GM19328 (cell line): ENCODE measurements at regions not wholly inside any gene's neighbourhood (a gene's known extent, or its start where the extent isn't known, plus 50 kb on each side); places are given as distances from the start of the nearest gene placed in this dataset.

ENCODE experiments used
- ATAC-seq: cut with Tn5 transposase; IDR thresholded peaks from one replicate; pipeline ENCODE4 v1.9.1; 2021; ENCODE audit warnings: mild to moderate bottlenecking, moderate library complexity; ENCODE audit not compliant: unreplicated experiment

DNA sequence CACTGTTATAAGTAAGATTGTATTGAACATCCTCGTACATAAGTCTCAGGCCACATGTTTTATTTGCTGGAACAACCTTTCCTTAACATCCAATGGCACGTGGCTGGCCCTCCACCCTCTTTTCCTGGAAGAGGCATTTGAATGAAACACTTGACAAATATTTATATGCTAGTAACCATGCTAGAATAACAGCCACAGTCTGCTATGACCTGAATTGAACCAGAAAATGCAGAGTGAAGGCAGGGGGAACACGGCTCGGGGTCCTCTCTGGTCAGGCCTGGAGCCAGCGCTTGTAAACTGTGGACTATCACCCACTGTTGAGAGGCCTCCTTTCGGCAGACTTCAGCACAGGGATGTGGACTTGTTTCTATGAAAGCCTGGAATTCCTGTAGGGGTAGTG, 198.2 kb upstream of the COPS8 start:
- no peak for ATAC-seq

DNA sequence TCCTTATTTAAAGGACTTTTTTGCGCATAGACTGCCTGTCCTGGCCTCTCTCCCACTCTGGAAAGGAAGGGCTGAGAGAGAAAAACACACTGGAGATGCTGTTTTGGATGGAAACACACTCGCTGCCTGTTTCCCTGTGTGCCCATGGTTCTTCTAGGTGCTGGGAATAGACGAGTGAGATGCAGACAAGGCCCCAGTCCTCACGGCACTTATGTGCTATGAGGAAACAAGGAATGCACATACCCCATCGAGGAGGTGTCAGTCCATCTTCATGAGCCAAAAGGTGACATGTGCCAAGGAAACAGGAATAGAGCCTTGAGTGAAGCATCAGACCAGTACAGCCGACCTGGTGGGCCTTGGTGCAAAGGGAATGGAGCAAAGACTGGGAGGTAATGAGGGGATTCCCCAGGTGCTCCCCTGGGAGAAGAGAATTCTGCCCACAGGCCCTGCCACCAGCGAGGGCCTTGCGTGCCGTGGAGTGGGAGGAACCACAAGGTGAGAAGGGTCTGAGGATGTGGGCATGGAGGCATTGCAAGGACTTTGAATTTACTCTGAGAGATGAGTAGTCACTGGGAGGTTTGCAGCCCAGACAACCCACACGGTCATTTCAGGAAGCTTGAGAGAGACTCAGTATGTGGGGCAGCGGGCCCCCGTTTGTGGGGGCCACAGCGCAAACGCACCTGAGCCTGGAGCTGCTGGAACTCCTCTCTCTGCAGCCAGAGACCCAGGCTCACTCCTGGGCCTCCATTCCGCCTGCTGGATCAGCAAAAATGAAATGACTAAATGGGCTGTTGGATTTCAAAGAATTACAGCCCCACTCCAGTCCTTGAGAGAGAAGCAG, 197.5 kb upstream of the COPS8 start:
- no peak for ATAC-seq

DNA sequence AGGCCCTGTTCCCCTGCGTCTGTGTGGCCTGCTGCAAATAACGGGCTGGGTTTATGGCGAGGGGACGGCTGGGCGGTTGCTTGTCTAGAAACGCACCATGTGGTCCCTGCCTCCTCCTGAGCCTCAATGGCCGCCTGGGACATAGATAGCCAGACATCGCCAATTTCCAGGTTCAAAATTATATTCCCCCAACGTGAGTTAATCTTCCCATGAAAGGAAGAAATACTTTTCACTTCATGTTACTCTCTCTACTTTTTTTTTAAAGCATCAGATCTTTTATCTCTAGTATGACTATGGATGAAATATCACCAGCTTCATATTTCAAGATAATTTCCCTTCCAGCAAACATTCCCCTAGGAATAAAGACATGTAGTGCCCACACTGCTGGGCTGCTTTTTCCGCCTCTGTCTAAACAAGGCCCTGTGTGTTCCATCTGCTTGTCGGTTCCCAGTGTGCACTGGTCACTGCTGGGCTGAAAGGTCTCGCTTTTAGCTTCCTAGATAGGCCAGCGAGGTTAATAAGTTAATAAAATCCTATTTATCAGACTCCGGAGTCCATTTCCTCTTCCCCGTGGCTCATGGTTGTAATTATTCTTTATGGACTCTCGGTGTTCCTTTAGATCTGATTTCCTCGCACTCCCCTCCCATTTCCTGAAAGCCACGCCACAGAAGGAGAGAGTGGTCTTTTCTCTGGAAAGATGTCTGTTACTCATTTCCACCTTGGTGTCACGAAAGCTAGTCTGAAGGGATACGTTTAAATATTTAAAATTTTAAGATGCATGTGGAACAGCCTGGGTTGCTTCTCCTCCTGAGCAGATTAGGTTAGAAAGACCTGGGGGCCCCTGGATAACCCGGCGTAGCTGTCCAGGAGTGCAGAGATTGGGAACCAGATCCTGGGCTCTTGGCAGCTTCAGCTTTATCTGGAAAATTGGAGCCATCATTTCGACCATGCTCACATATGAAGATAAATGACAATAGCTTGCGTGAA, 196.6 kb upstream of the COPS8 start:
- no peak for ATAC-seq

DNA sequence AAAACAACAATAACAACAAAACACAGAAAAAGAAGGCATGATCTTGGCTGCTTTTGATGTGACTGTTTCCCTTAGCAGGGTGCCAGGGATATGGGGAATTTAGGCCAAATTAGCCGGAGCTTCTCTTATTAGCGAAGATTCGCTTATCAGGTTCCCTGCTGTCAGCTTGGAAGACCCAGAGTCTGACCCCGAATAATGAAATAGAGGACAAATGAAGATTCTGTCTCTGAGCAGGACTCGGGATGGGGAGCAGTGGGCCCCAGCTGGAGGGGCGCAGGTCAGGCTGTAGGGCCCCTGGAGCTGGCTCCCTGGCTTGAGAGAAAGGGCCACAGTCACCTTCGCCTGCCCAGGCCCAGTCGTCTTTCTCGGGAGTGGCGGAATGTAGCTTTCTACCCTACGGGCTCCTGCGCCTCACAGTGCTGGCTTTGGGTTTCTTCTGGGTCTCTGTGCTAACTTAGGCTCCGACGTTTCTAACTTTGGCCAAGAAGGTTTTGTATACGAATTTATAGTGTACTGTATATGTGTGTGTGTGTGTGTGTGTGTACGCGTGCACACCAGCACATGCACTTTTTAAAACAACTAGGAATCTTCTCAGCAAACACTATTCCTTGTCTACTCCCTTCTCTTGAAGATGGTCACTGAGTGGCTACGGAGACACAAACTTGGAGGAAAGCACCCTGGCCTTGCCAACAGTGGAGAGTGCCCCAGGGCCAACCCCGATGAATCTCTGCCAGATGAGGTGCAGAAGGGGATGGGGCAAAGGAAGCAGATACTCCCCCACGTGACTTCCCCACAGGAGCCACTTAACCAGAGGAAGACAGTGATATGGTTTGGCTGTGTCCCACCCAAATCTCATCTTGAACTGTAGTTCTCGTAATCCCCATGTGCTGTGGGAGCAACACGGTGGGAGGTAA, 195.6 kb upstream of the COPS8 start:
- no peak for ATAC-seq

DNA sequence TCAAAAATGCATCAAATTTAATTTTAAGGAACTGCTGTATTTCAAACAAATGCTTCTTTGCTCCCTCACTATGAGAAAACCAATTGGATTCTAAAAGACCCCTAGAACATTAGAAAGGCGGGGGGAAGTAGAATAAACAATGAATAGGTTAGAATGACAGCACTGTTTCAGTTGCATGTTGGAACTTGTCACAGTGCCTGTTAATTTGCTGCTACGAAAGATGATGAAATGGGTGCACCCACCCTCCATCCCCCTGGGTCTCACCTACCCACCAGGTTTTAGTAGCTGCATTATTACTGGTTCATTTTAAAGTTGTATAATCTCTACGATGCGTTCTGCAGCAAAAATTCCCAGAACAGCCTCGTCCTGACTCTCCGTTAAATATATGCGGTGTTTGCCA, 193.0 kb upstream of the COPS8 start:
- ATAC-seq: no peak

DNA sequence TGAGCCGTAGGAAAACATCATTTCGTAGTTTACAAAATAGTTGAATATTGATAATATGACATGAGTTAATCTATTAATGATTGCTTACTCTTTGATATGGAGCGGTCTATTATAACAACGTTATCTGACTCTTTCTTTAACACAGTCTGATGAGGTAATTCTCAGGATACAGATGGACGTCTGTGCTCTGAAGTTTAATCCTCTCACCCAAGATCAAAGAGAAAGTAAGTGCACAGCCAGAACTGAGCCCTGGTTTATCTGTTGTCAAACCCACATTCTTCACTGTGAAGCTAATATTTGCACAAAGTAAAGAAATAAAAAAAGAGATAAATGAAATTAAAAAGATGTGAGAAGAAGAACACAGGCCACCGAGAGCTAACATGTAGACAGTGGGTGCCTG, 190.9 kb upstream of the COPS8 start:
- no peak for ATAC-seq

DNA sequence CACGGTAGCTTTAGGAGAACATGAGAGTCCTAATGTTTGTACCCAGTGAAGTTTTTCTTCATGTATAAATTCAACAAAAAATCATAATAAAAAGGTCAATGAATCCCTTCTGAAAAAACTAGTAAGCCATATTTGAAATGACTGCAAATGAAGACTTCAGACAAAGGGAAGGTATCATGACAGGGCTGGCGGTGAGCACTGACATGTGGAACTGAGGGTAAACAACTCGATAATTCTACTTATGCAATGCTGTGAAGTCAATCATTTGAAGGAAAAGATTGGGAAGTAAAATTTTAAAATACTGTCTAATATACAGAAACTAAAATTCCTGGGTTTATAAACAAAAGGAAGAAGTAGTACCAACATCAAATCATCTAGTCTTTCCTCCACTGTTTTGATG, 190.2 kb upstream of the COPS8 start:
- ATAC-seq: no peak

DNA sequence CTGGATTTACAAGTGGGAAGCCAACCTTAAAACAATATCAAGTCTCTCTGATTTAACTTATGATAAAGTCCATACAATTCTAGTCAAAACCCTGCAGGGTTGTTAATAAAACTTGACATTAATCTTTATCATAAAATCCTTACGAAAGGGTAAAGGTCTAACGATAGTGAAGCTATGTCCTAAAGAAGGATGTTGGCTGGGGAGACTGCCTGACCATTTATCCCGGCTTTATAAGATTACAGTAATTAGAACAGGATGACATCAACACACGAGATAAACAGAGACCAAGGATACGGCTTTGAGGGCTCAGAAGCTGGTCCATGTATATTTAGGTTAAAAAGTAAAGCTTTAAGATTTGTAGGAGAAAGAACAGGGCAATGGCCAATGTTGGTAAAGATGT, 189.0 kb upstream of the COPS8 start:
- ATAC-seq: no peak

DNA sequence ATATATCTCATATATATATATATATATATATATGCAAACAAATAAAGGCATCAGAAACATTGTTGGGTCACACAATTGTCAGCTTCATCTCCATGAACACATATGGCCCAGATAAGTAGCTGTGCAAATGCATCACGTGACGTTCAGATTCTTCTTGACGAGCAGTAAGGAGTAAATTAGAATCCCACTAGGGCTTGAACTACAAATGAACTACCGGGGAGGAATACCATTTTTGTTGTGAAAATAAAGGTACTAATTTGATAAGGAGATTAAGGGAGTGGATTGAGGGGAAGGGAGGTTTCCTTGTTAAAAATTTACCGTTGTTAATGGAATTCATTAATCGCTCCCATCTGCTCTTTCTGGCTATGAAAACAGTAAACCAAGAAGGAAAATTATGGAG, 186.5 kb upstream of the COPS8 start:
- no peak for ATAC-seq

DNA sequence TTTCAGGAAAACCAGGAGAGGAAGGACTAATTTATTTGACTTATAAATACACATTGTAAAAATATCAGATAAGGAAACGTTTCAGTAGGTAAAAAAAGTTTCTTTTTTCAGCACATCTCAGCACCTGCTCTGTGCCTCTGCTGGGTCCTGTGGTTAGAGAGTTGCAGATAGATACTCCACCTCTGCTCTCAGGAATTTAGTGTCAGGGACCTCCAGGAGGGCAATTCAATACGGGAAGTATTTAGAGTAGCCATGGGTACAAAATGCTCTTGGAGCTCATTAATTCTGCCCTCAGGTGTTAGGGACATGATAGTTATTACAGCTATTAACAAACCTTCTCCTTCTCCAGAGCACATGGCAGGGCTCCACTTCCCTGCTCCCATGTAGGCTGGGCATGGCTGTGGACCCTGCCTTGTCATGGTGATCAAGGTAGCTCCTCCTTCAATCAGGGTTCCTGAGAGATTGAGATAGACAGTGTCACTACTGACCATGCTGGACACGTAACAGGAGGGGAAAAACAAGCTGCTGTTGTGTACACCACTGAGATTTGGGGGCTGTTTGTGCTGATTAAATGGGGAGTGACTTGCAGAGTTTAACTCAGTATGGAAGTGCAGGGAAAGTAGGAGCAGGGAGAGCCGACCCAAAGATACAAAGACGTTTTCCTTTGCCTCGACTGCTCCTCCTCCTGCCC, 185.6 kb upstream of the COPS8 start:
- ATAC-seq: no peak

DNA sequence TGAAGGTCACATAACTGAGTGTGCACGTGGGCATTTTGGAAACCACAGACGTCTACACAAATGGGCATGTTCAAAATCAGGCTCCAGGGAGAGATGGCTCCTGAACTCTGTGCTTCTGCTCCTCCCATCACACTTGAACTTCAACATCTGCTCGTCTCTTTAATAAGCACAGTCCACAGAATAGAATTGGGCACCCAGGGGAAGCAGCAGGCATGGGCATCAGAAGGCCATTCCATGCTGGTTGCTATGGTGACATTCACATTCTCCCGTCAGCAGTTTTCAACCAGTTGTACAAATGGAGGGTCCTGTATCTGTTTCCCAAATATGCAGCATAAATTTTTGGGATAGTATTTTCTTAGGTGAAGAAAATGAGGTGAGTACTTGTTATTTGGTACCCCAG, 183.7 kb upstream of the COPS8 start:
- ATAC-seq: no peak

DNA sequence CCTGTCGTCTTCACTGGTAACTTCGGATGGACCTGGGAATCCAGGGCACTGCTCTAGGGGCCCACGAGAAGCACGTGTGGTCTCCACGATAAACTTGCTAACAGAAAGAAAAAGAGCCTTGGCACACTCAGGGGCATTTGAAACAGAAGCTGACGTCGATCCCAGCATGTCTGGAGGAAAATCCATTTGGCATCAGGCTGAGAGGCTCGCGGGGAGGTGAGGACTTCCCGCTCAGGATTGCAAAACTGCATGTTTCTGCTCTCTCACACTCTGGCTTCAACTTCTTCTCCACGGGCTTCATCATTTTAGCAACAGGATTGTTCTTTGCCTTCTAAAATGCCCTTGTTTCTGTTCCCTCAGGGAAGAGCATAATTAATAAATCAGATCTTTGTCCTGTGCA, 181.7 kb upstream of the COPS8 start:
- ATAC-seq: no peak

DNA sequence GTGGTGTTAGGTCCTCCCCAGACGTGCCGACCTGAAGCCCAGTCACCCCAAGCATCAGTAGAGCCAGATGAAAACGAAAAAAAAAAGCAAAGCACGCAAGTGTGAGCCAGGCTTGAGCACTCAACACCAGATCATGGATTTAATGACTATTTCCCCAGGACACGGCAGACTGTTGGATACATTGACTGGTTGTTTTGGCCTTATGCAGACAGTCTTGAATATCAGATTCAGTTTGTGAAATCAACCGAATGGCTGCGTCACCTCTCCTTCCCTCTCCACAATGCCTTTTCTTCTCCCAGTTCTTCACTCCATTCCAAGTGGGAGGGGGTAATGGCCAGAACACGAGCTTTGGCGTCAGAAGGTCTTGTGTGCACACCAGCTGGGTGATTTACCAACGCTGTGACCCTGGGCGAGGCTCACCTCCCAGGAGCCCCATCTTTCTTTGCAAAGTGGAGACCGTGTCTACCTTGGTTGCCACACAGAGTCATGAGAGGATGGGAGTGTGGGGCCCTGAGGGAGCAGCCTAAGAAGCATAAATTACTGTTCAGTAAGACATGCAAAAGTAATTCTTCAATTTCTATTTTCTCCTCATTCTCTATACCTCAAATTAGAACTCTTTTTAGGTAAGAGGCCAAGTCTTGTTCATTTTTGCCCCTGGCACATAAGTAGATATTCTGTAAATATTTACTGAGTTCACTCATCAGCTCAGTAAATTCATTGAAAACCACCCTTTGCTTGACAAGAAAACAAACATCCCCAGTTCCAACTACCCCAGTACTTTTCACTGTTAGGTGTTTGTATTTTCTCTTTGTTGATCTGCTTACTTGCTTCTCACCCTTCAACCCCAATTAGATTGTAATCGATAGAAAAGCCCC, 181.1 kb upstream of the COPS8 start:
- ATAC-seq: no peak

DNA sequence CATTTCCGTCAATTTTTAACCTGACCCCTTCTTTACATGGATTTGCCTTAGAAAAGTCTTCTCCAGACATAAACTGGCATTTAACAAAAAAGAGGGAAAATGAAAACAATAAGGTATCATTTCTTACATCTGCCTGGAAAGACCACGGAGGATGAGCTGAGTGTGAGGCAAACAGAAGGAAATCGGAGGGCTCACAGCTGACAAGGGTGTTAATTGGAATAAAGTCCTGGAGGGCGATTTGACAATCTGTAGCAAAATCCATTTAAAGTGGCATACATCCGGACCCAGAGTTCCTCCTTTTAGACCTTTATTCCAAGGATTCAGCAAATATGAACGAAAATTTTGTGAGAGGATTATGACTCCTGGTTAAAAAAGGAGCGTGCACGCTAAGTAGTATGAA, 179.7 kb upstream of the COPS8 start:
- no peak for ATAC-seq

DNA sequence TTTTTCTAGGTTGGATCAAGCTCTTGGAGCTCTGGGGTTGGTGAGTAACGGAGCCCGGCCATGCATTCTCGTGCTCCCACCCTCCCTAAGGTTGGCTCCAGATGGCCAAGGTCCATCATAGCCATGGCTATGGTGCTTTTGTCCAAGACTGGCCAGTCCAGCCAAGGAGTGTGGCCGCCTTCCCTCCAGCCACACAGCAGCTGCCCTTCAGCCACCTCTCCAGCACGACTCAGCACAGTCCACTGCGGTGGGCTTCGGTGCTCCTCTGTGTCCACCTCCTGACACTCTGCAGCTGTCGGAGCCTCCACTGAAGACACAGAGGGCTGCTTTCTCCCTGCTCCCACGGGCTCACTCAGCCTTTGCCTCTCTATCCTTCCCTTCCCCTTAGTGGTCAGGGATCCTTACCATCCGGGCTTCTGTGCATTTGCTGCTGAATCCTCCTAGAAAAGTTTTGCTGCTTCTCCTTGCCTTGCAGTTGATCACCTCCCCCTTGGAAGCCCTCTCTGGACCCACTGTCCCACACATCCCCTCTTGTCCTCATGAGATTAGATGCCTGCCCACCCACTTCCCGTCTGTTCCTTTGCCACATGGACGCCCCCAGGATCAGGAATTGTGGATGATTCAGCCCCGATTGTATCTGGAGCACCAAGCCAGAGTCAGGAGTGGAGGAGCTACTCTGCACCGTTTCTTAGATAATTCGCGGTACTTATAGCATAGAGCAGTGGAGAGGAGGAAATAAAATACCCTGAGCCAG, 177.1 kb upstream of the COPS8 start:
- ATAC-seq: no peak

DNA sequence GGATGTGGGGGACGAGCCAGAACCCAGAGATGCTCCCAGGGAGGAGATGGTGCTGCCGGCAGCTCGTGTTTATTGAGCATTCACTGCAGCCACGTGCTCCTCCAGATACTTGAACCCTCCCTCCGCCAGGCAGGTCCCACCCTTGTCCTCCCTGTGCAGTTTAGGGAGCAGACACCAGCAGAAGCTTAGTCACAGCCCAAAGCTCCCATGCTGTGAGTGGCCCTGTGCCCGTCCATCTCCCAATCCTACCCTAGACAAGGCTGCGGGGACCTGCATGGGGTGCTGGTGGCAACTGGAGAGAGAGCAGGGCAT, 176.5 kb upstream of the COPS8 start:
- no peak for ATAC-seq

DNA sequence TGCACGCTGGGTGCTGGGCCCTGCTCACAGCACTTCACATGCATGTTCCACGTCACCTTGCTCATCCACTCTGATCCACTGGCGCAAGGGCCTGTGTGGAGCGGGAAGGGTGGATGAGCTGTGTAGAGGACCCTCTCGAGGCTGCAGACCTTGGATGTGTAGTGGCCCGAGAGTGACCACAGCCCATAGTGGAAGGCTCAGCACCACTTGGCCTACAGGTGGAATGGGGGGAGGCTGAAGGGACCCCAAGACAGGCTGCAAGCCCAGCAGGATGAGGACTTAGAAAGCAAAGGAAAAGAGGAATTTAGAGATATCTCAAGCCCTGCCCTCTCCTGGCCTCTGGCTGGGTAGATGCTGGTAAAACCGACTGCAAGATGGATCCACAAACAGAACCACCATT, 175.9 kb upstream of the COPS8 start:
- no peak for ATAC-seq

DNA sequence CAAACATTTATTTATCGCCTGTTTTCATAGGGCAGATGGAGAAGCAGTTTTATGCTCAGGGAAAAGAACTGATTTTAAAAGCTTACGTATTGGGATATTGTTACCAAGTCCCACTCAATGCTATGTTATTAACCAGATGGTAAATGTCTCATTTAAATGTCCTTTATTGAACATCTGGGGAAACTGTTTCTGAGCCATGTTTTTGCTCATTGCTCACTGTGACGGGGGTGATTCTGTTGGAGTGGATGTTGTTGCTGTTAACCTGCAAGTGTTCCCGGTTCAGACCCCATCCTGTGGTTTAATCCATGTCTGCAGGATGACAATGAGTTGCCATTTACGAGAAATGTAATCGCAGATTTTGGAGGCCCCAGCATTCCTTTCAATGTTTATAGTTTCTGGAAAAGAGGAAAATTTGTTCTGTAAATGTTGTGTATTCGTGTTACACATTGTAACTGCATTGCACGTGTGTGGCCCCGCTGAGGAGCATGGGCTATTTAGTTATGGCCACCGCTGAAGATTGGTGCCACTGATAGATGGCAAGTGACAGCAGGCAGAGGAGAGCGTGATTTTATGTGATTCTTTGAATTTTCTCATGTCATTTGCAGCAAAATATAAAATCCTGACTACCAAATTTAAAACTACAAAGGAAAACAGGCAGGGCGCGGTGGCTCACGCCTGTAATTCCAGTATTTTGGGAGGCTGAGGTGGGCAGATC, 174.8 kb upstream of the COPS8 start:
- ATAC-seq: no peak
